Spleen (tissue), 7 donors: ENCODE measurements at regions not wholly inside any gene's neighbourhood (a gene's known extent, or its start where the extent isn't known, plus 50 kb on each side); places are given as distances from the start of the nearest gene placed in this dataset.

Experiments used
- CTCF ChIP-seq, 11 experiments: fragments of 200-600 bp in 7 of 11; fragments of 450-650 bp in 4 of 11; sonication (generic) in 4 of 11; IDR thresholded peaks in 8 of 11; conservative IDR thresholded peaks in 3 of 11; 1 replicate in 7 of 11; 2 replicates in 4 of 11; pipeline versions ENCODE4 v1.4.0 to v1.8.0; 2016 to 2021; ENCODE audit warnings: antibody characterized with exemption in 11 of 11, inconsistent platforms in 4 of 11, mild to moderate bottlenecking in 1 of 11
- POLR2AphosphoS5 ChIP-seq, 3 donors: sonication (generic); formaldehyde crosslinking; IDR thresholded peaks; one replicate each; pipeline ENCODE4 v1.5.1; 2017; ENCODE audit warnings: antibody characterized with exemption in 3 of 3
- donor health status: DM: no; HTN: no; CAD: no; lungs with moderate emphysema.
- donor health status: DM: no; HTN: no; CAD: no.
- donor health status: DM: no; HTN: no; CAD: no.

- TF ChIP-seq CTCF (IDR thresholded peaks at IDR 0.05 in 8 of 11, conservative IDR thresholded peaks at IDR 0.05 in 3 of 11), result no peak
- TF ChIP-seq POLR2AphosphoS5 (IDR thresholded peaks at IDR 0.05), result no peak
These were observed 121.4 kb upstream of the COL5A2 start for GRCh38 chr2:189300916-189301315.
